NCI-H128 (cell line): ENCODE measurements at regions not wholly inside any gene's neighbourhood (a gene's known extent, or its start where the extent isn't known, plus 50 kb on each side); places are given as distances from the start of the nearest gene placed in this dataset.
"Not testable (repeated sequence)": the region's sequence is repeated elsewhere in the genome, so short reads cannot be mapped to it uniquely, and the experiment has no call there.

ENCODE experiments used
- DNase-seq: peaks from one replicate; lab custom pipeline; 2025; ENCODE audit not compliant: unreplicated experiment; lab: John Stamatoyannopoulos, UW

GRCh38 chr7:81484261-81484660, 285.6 kb downstream of the HGF start:
- DNase-seq: no peak

- DNase-seq: no peak
These were observed 287.2 kb downstream of the HGF start for GRCh38 chr7:81482600-81483186.

GRCh38 chr7:81478664-81479063, 291.2 kb downstream of the HGF start:
- no peak for DNase-seq

- not testable (repeated sequence) for DNase-seq
These were observed 291.6 kb downstream of the HGF start for GRCh38 chr7:81478201-81478600.

- DNase-seq: no peak
These were observed 296.6 kb downstream of the HGF start for GRCh38 chr7:81473236-81473635.

GRCh38 chr7:81470724-81471379, 299.0 kb downstream of the HGF start:
- DNase-seq: no peak

- DNase-seq: peak; percentile 20
These were observed 299.8 kb downstream of the HGF start for GRCh38 chr7:81469869-81470723.

- no peak for DNase-seq
These were observed 300.5 kb downstream of the HGF start for GRCh38 chr7:81469153-81469868.

GRCh38 chr7:81468526-81468925, 301.3 kb downstream of the HGF start:
- no peak for DNase-seq

- DNase-seq: no peak
These were observed 301.9 kb downstream of the HGF start for GRCh38 chr7:81467964-81468363.

- no peak for DNase-seq
These were observed 307.2 kb downstream of the HGF start for GRCh38 chr7:81462672-81463071.

GRCh38 chr7:81460250-81461045, 309.4 kb downstream of the HGF start:
- DNase-seq: no peak

GRCh38 chr7:81459485-81459884, 310.4 kb downstream of the HGF start:
- no peak for DNase-seq

GRCh38 chr7:81457852-81458522, 311.9 kb downstream of the HGF start:
- DNase-seq: no peak

- DNase-seq: not testable (repeated sequence)
These were observed 316.1 kb downstream of the HGF start for GRCh38 chr7:81453770-81454169.

GRCh38 chr7:81449105-81449504, 320.7 kb downstream of the HGF start:
- no peak for DNase-seq

- no peak for DNase-seq
These were observed 322.4 kb downstream of the HGF start for GRCh38 chr7:81447351-81447952.

GRCh38 chr7:81446212-81446611, 323.6 kb downstream of the HGF start:
- no peak for DNase-seq

- no peak for DNase-seq
These were observed 324.4 kb downstream of the HGF start for GRCh38 chr7:81445462-81445861.

GRCh38 chr7:81441750-81442149, 328.1 kb downstream of the HGF start:
- DNase-seq: no peak
